Gastroesophageal sphincter (tissue), 3 donors: ENCODE measurements at regions not wholly inside any gene's neighbourhood (a gene's known extent, or its start where the extent isn't known, plus 50 kb on each side); places are given as distances from the start of the nearest gene placed in this dataset.

Experiments used
- CTCF ChIP-seq, 4 experiments: fragments of 200-600 bp in 2 of 4; fragments of 450-650 bp in 2 of 4; sonication (generic) in 1 of 4; IDR thresholded peaks; one replicate each; pipeline ENCODE4 v1.5.1; 2017 to 2019; ENCODE audit warnings: antibody characterized with exemption in 4 of 4, mild to moderate bottlenecking in 2 of 4, moderate library complexity in 2 of 4
- EP300 ChIP-seq: sonication (generic); formaldehyde crosslinking; IDR thresholded peaks from one replicate; pipeline ENCODE4 v1.6.1; 2017; ENCODE audit warnings: antibody characterized with exemption, mild to moderate bottlenecking
- POLR2AphosphoS5 ChIP-seq: sonication (generic); formaldehyde crosslinking; IDR thresholded peaks from one replicate; pipeline ENCODE4 v1.6.1; 2017; ENCODE audit warnings: antibody characterized with exemption

GRCh38 chr3:36227980-36228379, 152.3 kb upstream of the STAC start:
- TF ChIP-seq CTCF (IDR thresholded peaks at IDR 0.05) (no peak), POLR2AphosphoS5 (no peak), EP300 (no peak)
